Activated CD4-positive, alpha-beta T cell treated with anti-CD3 and anti-CD28 coated beads for 48 hours (primary cell): ENCODE measurements at regions not wholly inside any gene's neighbourhood (a gene's known extent, or its start where the extent isn't known, plus 50 kb on each side); places are given as distances from the start of the nearest gene placed in this dataset.
"Not testable (repeated sequence)": the region's sequence is repeated elsewhere in the genome, so short reads cannot be mapped to it uniquely, and the experiment has no call there.

Experiments
- DNase-seq: peaks from one replicate; pipeline ENCODE4 v3.0.0-alpha.2; 2020

DNA sequence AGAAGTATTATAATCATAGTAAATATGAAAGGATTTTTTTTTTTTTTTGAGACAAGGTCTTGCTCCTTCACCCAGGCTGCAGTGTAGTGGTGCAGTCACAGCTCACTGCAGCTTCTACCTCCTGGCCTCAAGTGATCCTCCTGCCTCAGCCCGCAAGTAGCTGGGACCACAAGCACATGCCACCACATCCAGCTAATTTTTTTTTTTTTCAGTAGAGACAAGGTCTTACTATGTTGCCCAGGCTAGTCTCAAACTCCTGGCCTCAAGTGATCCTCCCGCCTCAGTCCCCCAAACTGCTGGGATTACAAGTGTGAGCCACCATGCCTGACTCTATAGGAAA lies 86.2 kb upstream of the FOXN2 start:
- no peak for DNase-seq

DNA sequence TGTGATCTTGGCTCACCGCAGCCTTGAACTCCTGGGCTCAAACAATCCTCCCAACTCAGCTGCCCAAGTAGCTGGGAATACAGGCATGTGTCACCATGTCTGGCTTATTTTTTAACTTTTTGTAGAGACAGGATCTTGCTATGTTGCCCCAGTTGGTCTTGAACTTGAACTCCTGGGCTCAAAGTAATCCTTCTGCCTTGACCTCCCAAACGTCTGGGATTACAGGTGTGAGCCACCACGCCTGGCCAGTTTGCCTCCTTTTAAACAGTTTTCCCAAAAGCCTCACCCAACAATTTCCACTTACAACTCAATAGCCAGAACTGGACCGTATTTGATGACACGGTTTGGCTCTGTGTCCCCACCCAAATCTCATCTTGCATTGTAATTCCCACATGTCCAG lies 85.4 kb upstream of the FOXN2 start:
- no peak for DNase-seq

GRCh38 chr2:48230834-48231233 lies 83.6 kb upstream of the FOXN2 start:
- DNase-seq: no peak

GRCh38 chr2:48232351-48232750 lies 82.1 kb upstream of the FOXN2 start:
- DNase-seq: no peak

GRCh38 chr2:48233005-48233404 lies 81.5 kb upstream of the FOXN2 start:
- peak; percentile 30 for DNase-seq

GRCh38 chr2:48233824-48234223 lies 80.7 kb upstream of the FOXN2 start:
- DNase-seq: not testable (repeated sequence)

DNA sequence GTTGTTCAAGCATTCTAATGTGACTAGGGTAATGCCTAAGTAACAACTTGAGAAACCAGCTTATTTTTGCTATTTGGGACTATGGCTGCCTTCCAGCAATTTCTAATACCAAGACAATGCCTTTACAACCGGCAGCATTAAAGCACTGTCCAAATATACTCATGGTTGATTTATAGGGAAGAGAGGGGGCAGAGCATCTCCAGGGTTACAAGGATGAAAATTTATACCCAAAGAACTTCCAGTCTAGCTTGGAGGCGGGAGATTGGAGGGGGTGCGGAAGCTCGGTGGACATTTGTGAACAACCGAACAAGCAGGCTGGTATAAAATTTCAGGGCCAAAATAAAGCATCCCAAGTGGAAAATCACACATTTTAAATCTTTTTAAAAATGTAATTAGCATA lies 79.4 kb upstream of the FOXN2 start:
- DNase-seq: no peak

DNA sequence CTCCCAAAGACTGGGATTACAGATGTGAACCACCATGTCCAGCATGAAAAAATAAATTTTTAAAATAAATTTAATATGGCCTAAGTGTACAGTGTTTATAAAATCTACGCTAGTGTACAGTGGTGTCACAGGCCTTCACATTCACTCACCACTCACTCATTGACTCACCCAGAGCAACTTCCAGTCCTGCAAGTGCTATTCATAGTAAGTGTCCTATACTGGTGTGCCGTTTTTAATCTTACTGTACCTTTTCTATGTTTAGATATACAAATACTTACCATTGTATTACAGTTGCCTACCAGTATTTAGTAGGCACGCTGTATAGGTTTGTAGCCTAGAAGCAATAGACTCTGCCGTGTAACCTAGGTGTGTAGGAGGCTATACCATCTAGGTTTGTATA lies 76.1 kb upstream of the FOXN2 start:
- no peak for DNase-seq

- DNase-seq: no peak
These were observed 73.6 kb upstream of the FOXN2 start for GRCh38 chr2:48240912-48241311.

GRCh38 chr2:48247206-48247605 lies 67.3 kb upstream of the FOXN2 start:
- no peak for DNase-seq

DNA sequence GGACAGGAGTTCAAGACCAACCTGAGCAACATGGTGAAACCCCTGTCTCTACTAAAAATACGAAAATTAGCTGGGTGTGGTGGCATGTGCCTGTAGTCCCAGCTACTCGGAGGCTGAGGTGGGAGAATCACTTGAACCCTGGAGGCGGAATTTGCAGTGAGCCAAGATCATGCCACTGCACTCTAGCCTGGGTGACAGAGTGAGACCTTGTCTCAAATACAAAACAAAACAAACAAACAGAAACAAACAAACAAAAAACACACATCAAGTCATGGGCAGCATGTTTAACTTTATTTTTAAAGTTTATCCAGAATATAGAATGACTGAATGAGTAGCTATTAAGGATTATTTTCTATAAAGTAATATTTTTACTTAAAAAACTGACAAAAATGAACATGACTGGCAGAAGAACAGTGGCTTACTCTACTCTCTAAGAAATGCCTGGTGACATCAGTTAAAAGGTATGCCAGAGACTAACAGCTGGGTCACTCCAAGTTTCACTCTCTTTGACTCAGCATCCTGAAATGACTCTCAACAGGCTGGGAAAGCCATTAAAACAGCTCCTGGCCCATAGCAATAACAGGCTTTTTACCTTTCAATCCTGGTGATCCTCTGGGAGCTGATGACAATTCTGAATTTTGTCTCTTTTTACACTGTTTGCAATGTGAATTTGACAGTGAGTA lies 66.1 kb upstream of the FOXN2 start:
- peak; percentile 12 for DNase-seq

DNA sequence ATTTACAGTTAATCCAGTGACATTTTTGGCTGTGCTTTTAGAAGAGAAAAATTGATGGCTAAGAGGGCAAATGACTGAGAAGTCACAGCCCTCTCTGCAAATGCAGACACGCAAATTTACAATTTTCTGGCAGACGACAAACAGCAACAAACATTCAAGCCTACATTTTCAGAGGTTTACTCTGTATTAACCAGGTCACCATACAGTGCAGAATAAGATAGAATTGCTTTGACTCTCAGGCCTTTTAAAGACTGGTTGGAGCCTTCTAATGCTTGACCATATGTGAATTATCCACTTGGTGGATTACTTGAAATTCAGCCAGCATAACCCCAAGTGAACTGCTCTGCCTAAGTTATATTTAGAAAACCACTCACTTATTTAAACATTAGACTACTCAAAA lies 65.5 kb upstream of the FOXN2 start:
- no peak for DNase-seq

DNA sequence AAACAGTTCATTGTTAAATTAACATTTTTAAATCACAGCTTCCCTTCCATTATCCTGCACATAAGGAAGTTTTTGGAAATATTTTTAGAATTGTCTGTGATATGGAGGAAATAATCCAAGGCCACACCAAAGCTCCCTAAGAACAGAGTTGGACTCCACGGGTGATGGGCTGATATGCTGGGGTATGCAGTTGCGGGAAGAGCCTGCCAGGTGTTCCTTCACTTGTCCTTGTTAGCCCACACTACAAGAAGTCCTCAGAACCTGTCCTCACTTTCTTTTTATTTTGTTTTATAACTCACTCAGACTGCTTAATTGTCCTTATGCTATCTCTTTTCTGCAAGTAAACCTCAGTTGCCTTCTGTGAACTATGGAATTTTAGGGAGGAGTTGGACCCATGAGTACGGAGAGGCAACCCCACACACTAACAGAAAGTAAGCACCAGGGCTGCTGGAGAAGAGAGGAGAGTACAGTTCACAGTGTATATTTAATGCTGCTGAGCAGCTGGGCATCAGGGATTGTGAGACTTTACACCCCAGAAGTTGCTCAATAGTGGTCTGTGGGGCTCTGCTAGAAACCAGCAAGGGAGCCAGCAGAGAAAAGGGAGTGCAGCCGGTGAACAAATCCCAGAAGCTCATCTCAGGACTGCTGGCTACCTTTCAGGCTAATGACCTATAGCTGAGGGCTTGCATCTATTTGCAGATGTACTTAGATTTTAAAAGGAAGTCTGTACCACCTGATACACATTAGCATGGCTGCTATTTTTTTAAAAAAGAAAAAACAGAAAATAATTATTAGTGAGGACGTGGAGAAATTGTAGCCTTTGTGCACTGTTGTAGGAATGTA lies 64.6 kb upstream of the FOXN2 start:
- no peak for DNase-seq

GRCh38 chr2:48250474-48250844 lies 64.0 kb upstream of the FOXN2 start:
- DNase-seq: no peak

DNA sequence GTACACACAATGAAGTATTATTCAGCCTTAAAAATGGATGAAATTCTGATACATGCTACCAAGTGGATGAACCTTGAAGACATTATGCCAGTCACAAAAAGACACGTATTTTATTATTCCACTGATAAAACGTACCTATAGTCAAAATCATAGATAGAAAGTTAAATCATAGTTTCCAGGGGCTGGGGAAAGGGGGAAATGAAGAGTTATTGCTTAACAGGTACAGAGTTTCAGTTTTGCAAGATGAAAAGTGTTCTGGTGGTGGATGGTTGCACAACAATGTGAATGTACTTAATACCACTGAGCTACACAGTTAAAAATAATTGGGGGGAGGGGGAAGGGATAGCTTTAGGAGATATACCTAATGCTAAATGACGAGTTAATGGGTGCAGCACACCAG lies 63.5 kb upstream of the FOXN2 start:
- DNase-seq: no peak

- no peak for DNase-seq
These were observed 62.9 kb upstream of the FOXN2 start for GRCh38 chr2:48251437-48252148.

- DNase-seq: no peak
These were observed 61.2 kb upstream of the FOXN2 start for GRCh38 chr2:48253301-48253700.

- DNase-seq: no peak
These were observed 59.6 kb upstream of the FOXN2 start for GRCh38 chr2:48254839-48255238.

DNA sequence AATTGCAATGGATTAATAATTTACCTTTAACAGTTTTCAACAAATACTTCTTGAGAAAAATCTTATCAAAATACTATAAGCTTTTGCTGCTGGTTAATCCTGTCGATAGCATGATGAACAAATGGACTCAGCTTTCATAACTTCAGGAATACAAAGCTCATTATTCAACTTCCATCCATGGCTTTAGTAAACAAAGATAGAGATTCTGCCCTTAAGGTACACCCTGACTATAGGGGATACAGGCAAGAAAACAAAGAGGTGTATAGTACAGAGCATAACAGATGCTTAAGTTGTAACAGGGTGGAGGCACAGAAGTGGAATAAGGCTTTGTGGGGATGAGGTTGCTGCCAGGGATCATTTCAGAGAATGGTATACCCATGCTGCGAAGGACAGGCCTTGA lies 57.0 kb upstream of the FOXN2 start:
- DNase-seq: no peak

DNA sequence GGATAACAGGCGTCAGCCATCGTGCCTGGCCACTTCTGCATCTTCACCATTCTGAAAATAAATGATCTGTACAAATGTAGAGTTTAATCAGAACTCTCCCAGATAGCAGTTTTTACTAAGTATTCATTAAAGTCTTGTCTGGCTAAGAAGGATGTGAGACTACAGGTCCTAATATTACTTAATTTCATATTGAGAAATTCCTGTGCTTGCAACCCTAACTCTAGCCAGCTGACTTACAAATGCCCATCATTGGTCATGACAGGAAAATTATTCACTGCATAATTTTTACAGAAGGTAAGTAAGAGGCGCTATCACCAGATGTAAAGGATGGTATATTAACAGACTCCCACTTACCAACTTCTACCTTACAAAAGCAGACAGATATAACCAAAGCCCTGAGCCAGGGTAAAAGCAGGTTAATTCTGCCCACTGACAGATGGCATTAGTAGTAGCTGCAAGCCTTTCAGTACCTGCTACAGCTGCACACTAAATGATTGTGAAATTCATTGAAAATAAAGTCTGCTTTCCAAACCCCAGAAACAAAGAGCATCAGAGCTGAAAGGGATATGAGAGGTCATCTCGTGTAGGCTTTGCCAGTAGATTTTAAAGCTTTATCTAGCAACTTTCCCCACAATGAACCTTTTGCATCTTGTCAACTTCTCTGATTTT lies 55.9 kb upstream of the FOXN2 start:
- no peak for DNase-seq

GRCh38 chr2:48259811-48260210 lies 54.7 kb upstream of the FOXN2 start:
- no peak for DNase-seq

DNA sequence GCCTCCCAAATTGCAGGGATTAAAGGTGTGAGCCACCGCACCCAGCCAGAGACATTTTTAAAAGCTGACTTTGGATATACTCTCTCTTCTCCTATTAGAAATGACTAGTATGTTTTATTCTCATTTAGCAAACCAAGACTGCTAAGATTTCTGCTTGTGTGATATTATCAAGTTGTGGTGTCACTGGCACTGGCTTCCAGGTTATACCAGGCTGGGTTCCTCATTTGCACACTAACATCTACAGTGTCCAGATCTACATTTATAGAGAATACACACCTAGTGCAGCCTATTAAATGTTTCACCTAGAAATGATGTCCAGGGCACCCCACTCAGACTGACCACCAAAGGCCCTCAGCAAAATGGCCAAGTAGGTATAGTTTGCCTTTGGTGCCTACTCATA lies 49.9 kb upstream of the FOXN2 start:
- no peak for DNase-seq
